ENCODE measurements at regions not wholly inside any gene's neighbourhood (a gene's known extent, or its start where the extent isn't known, plus 50 kb on each side); places are given as distances from the start of the nearest gene placed in this dataset. TPM values are rescaled to one million over a fixed set of nuclear protein-coding genes. Genes with fewer than 3 reads are reported as not detected.

GRCh38 chr6:48199499-48199898 lies 88.5 kb upstream of the PTCHD4 start:
- DNase-seq (ENCODE audit: low read depth in 2 of 3, low spot score in 2 of 3), result no peak

GRCh38 chr6:48197941-48198340 lies 86.9 kb upstream of the PTCHD4 start:
- DNase-seq (ENCODE audit: low read depth in 2 of 3, low spot score in 2 of 3), result no peak

- DNase-seq (ENCODE audit: low read depth in 2 of 3, low spot score in 2 of 3), result no peak
Observed at GRCh38 chr6:48194596-48195295, 83.7 kb upstream of the PTCHD4 start.

- DNase-seq (ENCODE audit: low read depth in 2 of 3, low spot score in 2 of 3), result no peak
Observed at GRCh38 chr6:48188158-48188557, 77.2 kb upstream of the PTCHD4 start.

- DNase-seq (ENCODE audit: low read depth in 2 of 3, low spot score in 2 of 3), result no peak
Observed at GRCh38 chr6:48186746-48187145, 75.7 kb upstream of the PTCHD4 start.

GRCh38 chr6:48184648-48185047 lies 73.7 kb upstream of the PTCHD4 start:
- no peak for DNase-seq (ENCODE audit: low read depth in 2 of 3, low spot score in 2 of 3)

GRCh38 chr6:48183811-48184605 lies 73.0 kb upstream of the PTCHD4 start:
- DNase-seq (ENCODE audit: low read depth in 2 of 3, low spot score in 2 of 3), result no peak

- no peak for DNase-seq (ENCODE audit: low read depth in 2 of 3, low spot score in 2 of 3)
Observed at GRCh38 chr6:48183178-48183577, 72.2 kb upstream of the PTCHD4 start.

GRCh38 chr6:48178700-48179099 lies 67.7 kb upstream of the PTCHD4 start:
- no peak for DNase-seq (ENCODE audit: low read depth in 2 of 3, low spot score in 2 of 3)

- DNase-seq (ENCODE audit: low read depth in 2 of 3, low spot score in 2 of 3), result no peak
Observed at GRCh38 chr6:48177786-48178185, 66.8 kb upstream of the PTCHD4 start.

- no peak for DNase-seq (ENCODE audit: low read depth in 2 of 3, low spot score in 2 of 3)
Observed at GRCh38 chr6:48176645-48177308, 65.8 kb upstream of the PTCHD4 start.

- DNase-seq (ENCODE audit: low read depth in 2 of 3, low spot score in 2 of 3), result no peak
Observed at GRCh38 chr6:48169635-48170034, 58.6 kb upstream of the PTCHD4 start.

Small RNA genes lying in the stretch of these regions (small RNA-seq; reads per million reads assigned to genes)
- gene FO393413.1 (not detected), gene RNU7-65P (not detected)

Data from hematopoietic multipotent progenitor cell (in vitro differentiated cells).